GM18502 (cell line): ENCODE measurements at regions not wholly inside any gene's neighbourhood (a gene's known extent, or its start where the extent isn't known, plus 50 kb on each side); places are given as distances from the start of the nearest gene placed in this dataset.
"Not testable (repeated sequence)": the region's sequence is repeated elsewhere in the genome, so short reads cannot be mapped to it uniquely, and the experiment has no call there.

Experiments
- ATAC-seq: cut with Tn5 transposase; IDR thresholded peaks from one replicate; pipeline ENCODE4 v1.9.1; 2021; ENCODE audit warnings: mild to moderate bottlenecking; ENCODE audit not compliant: unreplicated experiment, poor library complexity

DNA sequence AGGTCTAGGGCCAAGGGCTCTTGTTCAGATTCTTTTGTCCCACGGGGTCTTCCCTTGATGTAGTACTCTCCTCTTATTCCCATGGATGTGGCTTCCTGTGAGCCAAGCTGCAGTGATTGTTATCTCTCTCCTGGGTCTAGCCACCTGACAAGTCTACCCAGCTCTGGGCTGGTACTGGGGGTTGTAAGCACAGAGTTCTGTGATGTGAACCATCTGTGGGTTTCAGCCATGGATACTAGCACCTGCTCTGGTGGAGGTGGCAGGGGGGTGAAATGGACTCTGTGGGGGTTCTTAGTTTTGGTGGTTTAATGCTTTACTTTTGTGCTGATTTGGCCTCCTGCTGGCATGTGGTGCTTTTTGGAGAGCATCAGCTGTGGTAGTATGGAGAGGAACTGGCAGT is 350.8 kb downstream of the DNAJB9 start:
- ATAC-seq, result no peak

DNA sequence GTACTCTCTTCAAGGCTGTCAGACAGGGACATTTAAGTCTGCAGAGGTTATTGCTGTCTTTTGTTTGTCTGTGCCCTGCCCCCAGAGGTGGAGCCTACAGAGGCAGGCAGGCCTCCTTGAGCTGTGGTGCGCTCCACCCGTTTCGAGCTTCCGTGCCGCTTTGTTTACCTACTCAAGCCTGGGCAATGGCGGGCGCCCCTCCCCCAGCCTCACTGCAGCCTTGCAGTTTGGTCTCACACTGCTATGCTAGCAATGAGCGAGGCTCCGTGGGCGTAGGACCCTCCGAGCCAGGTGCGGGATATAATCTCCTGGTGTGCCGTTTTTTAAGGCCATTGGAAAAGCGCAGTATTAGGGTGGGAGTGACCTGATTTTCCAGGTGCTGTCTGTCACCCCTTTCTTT is 373.4 kb downstream of the DNAJB9 start:
- not testable (repeated sequence) for ATAC-seq

DNA sequence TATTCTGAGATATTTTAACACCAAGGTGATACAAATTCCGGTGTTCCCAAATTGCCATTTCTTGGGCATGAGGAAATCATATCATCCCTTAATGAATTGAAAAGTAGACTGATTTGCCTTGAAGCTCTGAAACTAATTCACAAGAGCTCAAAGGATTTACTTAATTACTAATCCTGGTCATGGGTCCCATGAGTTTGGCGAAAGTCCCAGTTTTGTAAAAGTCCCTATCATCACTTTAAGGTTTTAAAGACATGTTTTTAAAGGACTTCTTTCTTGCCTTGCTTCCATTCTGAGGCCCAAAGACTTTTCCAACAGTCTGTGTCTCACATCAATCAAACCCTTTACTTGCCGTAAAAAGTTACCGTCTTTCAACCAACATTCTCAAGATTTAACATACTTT is 377.9 kb downstream of the DNAJB9 start:
- ATAC-seq, result no peak

DNA sequence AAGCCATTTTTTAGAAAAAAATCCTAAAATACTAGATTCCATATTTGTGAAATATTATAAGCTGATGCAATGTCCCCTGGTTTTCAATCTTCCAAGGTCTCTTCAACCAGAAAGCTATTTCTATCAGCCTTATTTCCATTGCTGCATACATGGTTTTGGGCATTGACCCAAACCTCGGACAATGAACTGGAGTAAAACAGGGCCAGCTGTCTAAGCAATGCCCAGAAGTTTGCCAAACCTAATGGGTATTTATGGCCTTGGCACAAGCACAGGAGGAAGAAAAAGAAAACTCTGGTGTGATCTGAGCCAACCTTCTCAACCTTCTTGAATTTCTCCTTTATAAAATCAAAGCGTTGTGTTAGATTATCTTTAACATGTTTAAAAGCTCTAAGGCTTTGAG is 402.3 kb downstream of the DNAJB9 start:
- no peak for ATAC-seq

DNA sequence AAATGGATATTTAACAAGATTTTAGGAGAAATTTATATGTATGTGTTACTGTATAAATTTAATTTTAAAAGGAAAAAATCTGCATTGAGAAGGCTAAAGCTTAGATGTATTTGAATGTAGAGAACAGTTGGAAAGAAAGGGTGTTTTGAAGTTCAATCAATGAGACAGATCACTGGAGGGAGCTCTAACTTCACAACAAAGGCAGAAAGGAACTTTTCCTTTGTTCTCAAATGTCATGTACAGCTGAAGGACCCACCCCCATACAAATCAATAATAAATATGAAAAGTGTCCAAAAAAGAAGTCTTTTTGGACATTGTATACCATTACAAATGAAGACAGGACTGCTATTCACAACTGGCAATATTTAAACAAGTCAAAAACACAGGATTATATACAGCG is 403.4 kb downstream of the DNAJB9 start:
- ATAC-seq, result no peak

DNA sequence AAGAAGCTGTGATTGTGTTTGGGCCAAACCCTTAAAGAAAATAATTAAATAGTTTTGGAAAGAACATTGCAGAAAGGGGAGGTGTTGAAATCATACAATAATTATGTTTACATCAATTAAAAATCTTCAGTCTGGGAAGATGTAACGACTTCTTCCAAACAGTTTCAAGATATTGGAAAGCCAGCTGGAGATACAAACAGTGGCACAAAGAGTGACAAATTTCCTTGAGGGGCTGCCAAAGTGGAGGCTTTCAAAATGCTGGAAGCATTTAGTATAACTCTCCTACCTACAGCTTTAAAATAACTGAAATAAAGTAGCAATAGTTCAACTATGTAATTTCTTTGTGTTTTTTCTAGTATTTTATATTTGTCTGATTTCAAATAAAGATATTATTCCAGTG is 405.0 kb downstream of the DNAJB9 start:
- no peak for ATAC-seq

DNA sequence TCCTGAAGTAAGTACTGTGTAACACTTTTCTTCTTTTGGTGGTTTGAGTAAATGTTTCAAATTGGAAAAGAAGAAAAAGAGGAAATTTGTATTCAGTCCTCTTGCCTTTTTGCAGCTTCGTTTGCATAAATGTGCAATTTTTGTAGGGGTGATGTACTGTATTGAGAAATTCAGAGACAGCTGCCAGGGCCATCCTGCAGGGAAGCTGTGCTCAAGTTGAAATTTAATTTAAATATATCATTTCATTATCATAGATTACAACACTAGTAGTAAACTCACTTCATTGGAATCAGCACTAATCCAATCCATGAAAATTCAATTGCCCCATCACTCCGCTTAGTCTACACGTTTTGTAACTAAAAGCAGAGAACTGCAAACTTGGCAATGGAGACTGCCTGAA is 415.4 kb downstream of the DNAJB9 start:
- ATAC-seq, result no peak

DNA sequence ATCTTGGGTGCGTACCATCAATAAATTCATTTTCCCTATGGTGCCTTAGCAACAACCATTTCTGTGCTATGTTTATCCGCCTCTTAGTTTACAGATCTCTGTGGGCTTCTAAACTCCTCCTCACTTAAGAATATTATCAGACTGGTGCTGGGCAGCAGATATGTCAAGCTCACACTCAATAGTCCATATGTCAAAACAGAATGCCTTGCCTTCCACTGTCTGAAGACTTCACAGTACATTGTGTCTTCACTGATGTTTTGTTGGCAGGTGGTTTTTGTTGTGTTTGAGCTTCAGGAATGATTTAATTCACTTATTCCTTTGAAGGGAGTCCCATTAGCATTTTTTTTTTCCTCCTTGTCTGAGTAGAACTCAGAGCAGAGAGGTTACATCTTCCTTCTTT is 419.6 kb downstream of the DNAJB9 start:
- no peak for ATAC-seq

DNA sequence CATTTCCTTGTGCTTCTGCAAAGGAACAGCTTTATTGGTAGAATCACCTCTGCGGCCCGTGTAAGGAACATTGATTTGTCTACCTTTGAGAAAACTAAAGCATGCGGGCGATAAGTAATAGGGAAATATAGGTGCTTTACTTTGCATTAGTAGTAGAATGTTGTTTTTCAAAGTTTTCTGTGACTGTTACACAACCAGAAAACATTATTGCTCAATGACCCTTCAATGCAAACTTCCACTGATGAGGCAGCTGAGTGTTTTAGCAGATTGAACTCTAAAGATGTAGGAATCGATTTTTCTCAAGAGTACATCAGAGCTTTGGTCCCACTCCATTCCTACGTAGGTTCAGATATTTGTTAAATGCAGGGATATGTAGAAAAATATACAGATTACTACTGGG is 427.8 kb downstream of the DNAJB9 start:
- no peak for ATAC-seq

DNA sequence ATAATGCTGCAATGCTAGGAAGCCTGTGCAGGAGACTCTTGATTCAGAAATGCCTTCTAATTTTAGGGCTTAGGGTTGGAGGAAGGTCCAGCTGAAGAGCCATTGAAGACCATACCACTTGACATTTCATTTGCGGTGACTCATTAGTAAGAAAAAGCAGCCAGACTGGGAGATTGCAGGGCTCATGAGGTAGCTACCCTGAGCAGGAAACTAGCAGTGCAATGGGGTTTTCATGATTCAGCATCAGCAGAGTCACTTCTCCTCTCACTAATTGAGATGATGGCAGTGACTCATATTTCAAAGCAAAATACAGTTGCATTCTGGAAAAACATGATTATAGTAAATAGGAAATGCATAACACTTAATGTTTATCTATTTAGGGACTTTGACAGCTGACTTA is 434.1 kb downstream of the DNAJB9 start:
- ATAC-seq, result no peak

DNA sequence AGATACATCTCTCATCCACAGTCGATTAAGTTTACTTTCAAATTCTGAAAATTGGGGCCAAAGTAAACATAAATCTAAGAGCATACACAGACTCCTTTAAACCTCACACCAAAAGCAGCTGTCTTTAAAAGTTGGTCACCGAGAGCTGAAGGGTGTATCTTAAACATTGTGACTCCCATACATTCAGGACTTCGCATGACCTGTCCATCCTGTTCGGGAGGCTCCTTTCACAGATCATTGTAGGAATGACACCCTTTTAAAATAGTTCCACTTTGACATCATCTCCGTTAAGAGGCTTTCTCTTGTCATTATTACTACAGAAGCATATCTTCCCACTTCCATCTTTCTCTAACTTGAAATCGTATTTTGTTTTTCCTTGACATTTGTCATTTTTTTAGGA is 440.0 kb downstream of the DNAJB9 start:
- ATAC-seq, result no peak

DNA sequence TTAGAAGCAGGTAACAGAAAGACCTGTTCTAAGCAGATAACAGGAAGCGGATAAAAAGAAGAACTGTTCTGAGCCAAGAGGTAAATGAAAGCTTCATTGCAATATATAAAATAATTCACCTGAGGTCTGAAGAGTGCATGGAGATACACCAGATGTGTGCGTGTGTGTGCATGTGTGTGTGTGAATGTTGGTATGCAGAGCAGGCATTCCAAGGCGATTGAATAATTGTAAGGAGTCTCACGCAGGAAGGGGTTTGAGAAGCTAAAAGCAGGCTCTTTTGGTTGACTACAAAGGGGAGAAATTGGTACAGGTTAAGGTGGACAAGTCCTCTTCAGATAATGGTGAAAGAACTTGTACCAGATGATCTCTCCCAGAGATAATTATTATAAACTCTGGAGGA is 450.6 kb downstream of the DNAJB9 start:
- ATAC-seq, result no peak

DNA sequence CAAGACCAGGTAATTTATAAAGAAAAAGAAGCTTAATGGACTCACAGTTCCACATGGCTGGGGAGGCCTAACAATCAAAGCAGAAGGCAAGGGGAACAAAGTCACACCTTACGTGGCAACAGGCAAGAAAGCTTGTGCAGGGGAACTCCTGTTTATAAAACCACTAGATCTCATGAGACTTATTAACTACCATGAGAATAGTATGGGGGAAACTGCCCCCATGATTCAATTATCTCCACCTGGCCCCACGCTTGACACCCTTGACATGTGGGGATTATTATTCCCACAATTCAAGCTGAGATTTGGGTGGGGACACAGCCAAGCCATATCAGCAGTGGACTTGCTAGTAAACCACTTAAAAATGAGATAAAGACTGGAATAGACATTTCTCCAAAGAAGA is 451.7 kb downstream of the DNAJB9 start:
- no peak for ATAC-seq

DNA sequence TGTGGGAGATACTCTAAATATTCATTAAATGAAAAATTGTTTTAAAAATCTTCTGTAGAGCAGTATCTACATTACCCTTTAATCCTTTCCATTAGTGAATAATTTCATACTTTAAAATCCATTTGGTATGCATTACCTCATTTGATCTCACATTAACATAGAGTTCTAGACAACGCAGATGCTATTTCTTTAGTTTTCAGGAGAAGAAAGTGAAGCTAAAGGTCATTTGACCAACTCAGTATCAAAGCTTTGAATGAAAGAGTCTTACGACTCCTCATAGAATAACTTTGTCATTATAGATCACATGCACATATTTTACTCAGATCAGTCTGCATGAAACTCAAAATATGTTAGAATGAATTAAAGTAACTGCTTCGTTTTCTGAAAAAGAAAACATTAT is 460.2 kb downstream of the DNAJB9 start:
- no peak for ATAC-seq

DNA sequence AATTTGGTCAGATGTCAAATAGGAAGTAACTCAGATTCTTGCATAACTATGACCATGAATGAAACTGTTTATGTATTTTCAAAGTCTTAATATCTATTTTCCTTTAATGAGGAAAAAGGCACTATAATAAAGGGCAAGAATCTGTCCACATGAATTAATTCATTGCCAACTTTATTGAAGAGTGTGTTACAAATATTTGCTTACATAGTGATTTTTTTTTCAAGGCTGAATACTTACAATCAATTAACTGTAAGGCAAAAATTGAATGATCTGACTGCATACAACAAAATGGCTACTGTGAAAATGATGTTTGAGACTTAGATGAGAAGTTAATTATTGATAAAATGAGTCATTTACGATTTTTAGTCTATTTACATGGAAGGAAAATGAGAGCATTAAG is 475.0 kb downstream of the DNAJB9 start:
- ATAC-seq, result no peak

DNA sequence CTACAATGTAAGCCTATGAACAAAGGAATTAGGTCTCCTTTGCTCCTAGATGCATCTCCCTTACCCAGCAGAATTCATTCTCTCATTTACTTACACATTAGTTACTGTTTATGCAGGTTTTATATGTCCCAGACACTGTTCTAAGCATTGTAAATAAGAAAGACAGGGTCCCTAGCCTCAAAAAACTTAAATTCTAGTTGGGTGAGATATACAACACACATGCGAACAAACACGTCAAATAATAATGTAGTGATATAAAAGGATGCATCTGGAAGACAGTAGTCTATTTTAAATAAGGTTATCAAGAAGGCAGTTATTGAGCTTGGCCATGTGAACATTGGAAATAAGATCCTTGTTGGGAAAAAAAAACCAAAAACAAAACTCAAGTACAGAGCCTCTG is 479.7 kb downstream of the DNAJB9 start:
- no peak for ATAC-seq

DNA sequence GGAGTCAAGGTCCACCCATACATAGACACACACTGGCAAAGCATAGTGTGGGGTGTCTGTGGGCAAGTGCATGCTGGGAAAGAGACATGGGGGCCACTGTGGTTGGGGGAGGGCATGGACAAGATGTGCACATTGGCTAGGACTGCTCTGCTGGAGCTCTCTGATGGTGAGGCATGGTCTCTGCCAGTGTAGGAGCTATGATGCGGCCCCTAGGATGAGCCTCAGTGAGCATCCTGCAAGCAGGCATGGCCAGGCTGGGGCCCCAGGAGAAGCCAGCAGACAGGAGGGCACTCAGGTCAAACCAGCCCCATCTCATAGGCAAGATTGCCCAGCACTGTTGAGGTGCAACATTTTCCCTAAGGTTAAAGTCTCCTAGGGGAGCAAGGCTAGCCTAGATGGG is 489.4 kb downstream of the DNAJB9 start:
- no peak for ATAC-seq

DNA sequence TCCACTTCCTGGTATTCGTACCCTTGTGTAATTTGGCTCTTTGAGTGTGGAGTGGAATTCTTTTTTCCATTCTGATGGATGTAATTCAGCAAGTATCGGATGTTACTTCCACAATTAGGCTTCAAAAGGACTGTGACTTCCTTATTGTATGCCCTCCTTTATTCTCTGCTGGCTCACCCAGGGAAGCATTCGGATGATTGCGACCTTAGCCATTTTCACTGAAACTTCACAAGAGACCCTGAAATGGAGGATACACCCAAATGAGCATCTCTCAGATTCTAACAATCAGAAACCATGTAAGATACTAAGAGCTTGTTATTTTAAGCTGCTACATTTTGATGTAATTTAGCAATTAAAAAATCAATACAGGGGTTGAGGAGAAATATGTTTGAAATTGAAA is 493.1 kb downstream of the DNAJB9 start:
- no peak for ATAC-seq

DNA sequence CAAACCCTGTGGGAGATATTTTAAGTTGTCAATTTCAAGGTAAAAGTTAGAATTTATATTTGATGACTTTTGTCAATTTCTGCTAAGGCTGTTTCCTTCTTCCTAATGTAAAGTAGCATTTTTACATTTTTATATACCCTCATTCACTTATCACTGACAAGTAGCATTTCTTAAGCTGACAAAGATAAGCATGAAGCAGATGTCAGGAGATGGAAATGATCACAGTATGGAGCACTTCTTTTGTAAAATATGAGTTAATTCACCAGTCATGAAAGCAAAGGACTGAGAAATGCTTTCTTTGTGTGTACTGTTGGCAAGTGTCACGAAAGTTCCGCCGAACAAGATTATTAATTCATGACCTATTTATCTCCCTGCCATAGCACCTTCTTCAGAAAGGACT is 503.9 kb downstream of the DNAJB9 start:
- ATAC-seq, result no peak

DNA sequence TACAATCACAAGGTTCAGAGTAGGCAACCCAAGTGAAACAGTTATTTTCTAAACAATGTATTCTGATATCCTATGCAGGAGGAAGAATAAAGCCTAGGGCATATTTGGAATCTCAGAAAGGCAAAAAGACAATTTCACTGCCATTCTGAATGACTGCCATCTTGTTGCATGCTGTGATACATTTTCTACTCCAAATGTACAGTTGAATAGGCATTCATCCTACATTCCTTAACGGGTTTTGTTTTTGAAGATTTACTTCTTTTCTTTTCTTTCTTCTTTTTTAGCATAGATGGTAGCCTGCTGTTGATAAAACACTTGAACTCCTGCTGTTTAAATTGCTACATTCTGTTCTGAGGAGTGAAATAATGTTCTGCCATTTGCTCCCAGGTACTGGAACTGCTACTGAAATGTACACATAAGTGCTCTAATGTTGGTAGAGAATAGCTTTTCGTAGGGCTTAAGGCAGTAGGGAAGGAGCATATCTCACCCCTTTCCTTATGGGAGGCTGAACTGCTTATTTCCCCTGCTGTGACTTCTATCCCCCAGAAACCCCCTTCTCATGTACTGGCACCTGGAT is 506.8 kb downstream of the DNAJB9 start:
- no peak for ATAC-seq

DNA sequence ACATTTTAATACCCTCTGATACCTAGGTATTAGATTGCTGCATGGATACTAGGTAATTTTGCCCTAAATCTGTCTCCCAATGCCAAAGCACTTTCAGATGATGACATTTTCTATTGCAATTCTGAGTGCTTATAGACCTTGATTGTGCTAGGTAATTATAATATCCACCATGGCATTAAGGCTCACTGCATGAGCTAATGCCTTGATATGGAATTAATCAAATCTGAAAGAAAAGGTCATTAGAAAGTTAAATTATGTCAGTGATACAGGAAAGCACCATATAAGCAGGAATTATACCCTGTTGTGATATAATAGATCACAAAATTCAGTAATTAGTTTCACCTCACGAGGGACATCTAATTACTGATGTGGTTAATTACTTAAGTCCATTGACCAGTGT is 521.4 kb downstream of the DNAJB9 start:
- ATAC-seq, result no peak

DNA sequence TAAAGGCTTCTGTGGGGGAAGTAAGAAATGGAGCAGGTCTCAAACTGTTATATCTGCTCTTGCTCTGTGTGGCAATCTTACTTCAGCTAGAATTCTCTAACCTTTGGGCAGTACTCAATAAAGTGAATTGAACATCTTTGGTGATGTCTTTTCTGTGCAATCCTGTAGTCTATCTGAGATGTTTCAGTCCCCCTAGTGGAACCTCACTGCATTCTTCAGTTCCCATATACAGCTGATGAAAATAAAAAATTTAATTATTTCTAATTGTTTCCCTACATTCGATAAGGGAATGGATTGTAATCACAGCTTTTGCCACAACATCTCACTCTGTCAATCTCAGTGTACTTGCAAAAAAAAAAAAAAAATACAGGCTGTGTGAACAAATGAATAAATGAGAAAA is 522.6 kb downstream of the DNAJB9 start:
- no peak for ATAC-seq

DNA sequence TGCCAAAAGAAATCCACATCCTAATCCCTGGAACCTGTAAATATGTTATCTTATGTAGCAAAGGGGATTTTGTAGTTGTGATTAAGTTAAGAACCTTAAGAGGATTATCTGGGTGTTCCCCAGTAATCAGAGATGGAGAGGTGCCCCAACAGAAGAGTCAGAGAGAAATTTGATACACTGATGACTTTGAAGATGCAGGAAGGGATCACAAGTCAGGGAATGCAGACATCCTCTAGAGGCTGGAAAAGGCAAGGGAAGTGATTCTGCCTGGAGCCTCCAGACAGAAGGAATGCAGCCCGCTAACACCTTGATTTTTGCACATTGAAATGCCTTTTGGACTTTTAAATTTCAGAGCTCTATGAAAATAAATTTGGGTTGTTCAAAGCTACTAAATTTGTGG is 531.7 kb downstream of the DNAJB9 start:
- no peak for ATAC-seq
